ENCODE measurements at regions not wholly inside any gene's neighbourhood (a gene's known extent, or its start where the extent isn't known, plus 50 kb on each side); places are given as distances from the start of the nearest gene placed in this dataset.

DNA sequence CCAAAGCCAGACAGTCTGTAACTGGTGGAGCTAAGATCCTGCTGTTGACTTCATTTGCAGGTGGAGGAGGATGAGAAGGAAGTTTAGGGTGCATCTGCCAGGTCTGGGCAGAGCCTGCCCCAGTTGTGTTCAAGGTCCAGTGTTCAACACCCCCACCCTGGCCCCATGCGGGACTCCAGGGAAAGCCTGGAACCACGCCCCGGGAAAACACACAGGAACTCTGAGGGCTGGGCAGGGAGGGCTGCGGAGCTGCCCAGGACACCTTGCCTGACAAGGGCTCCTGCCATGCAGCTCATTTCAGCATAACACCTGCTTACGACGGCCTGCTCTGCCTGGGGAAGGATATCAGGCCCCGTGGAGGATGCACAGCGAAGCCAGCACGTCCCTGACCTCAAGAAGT lies 286.3 kb downstream of the XXYLT1 start:
- H3K36me3 ChIP-seq (ENCODE audit: control insufficient read depth in 2 of 2, insufficient read depth in 1 of 2, low read length in 2 of 2): no peaks in the 10 kb centered on the region
- no peaks in the 10 kb centered on the region for H3K9me3 ChIP-seq (ENCODE audit: control insufficient read depth, insufficient read depth, low read depth, low read length)
- no peak overlapping the region for H3K27ac ChIP-seq (ENCODE audit: extremely low read depth, low read depth, low read length)
- ChIA-PET POLR2A (no interaction called here), CTCF (interaction anchor here (0.7 kb wide), 1 partner anchor 10 kb away, joined by 4 read pairs; no protein-coding TSS in a partner anchor)
- H3K4me1 ChIP-seq (ENCODE audit: control insufficient read depth, insufficient read depth, low read length): no peaks in the 10 kb centered on the region
- no peak overlapping the region for H3K4me3 ChIP-seq (ENCODE audit: low read depth, low read length)
- TF ChIP-seq ZNF747 (tag by site-specific recombination; IDR thresholded peaks at IDR 0.05): no peak
- TF ChIP-seq ZNF324 (tag by site-specific recombination; IDR thresholded peaks at IDR 0.05): no peak

DNA sequence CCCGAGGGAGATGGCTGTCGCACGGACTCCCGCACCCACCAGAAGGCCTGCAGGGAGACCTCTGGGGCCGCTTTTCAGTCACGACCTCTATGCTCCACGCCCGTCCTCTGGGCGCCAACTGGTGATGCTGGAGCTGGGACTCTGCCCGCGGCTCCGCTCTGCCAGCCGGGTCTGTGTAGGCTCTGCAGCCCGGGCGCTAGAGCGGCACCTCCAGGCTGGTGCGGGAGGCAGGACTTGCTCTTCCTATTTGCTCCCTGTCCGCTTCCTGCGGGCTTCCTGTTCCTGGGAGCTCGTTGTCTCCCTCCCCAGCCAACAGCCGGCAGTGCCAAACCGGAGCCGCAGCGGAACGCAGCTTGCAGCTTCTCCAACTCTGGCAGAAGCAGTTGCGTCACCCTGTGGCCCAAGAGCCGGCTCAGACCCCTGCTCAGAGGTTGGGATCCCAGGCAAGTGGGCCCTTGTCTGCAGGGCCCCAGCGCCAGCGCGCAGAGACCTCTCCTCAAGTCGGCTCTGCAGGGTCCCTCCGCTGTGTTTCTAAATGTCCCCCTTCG lies 285.9 kb downstream of the XXYLT1 start:
- Histone ChIP-seq H3K36me3 (ENCODE audit: control insufficient read depth in 2 of 2, insufficient read depth in 1 of 2, low read length in 2 of 2) (no peaks in the 10 kb centered on the region), H3K4me3 (ENCODE audit: low read depth, low read length) (no peak overlapping the region), H3K27ac (ENCODE audit: extremely low read depth, low read depth, low read length) (no peak overlapping the region), H3K9me3 (ENCODE audit: control insufficient read depth, insufficient read depth, low read depth, low read length) (no peaks in the 10 kb centered on the region), H3K4me1 (ENCODE audit: control insufficient read depth, insufficient read depth, low read length) (no peaks in the 10 kb centered on the region)
- TF ChIP-seq ZNF10 (tag by site-specific recombination; IDR thresholded peaks at IDR 0.05) (no peak), ZNF169 (tag by site-specific recombination; IDR thresholded peaks at IDR 0.05) (no peak), ZNF521 (tag by site-specific recombination; IDR thresholded peaks at IDR 0.05) (no peak), ZNF830 (tag by site-specific recombination; IDR thresholded peaks at IDR 0.05; ENCODE audit: low read depth) (no peak), ZNF621 (tag by site-specific recombination; IDR thresholded peaks at IDR 0.05) (no peak), ZNF48 (tag by site-specific recombination; IDR thresholded peaks at IDR 0.05) (no peak), ZNF561 (tag by site-specific recombination; IDR thresholded peaks at IDR 0.05; ENCODE audit: borderline replicate concordance) (no peak), ZNF768 (tag by site-specific recombination; IDR thresholded peaks at IDR 0.05) (no peak), ZNF658 (tag by site-specific recombination; IDR thresholded peaks at IDR 0.05) (no peak), ZNF146 (tag by site-specific recombination; IDR thresholded peaks at IDR 0.05) (no peak), ZNF140 (tag by site-specific recombination; IDR thresholded peaks at IDR 0.05) (no peak), ZNF214 (tag by site-specific recombination; IDR thresholded peaks at IDR 0.05; ENCODE audit: borderline replicate concordance) (no peak), ZNF157 (tag by site-specific recombination; IDR thresholded peaks at IDR 0.05) (no peak)
- TF ChIP-seq, protein P1, sequence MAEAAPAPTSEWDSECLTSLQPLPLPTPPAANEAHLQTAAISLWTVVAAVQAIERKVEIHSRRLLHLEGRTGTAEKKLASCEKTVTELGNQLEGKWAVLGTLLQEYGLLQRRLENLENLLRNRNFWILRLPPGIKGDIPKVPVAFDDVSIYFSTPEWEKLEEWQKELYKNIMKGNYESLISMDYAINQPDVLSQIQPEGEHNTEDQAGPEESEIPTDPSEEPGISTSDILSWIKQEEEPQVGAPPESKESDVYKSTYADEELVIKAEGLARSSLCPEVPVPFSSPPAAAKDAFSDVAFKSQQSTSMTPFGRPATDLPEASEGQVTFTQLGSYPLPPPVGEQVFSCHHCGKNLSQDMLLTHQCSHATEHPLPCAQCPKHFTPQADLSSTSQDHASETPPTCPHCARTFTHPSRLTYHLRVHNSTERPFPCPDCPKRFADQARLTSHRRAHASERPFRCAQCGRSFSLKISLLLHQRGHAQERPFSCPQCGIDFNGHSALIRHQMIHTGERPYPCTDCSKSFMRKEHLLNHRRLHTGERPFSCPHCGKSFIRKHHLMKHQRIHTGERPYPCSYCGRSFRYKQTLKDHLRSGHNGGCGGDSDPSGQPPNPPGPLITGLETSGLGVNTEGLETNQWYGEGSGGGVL (tag by site-specific recombination; IDR thresholded peaks at IDR 0.05): no peak
- TF ChIP-seq, protein P2, sequence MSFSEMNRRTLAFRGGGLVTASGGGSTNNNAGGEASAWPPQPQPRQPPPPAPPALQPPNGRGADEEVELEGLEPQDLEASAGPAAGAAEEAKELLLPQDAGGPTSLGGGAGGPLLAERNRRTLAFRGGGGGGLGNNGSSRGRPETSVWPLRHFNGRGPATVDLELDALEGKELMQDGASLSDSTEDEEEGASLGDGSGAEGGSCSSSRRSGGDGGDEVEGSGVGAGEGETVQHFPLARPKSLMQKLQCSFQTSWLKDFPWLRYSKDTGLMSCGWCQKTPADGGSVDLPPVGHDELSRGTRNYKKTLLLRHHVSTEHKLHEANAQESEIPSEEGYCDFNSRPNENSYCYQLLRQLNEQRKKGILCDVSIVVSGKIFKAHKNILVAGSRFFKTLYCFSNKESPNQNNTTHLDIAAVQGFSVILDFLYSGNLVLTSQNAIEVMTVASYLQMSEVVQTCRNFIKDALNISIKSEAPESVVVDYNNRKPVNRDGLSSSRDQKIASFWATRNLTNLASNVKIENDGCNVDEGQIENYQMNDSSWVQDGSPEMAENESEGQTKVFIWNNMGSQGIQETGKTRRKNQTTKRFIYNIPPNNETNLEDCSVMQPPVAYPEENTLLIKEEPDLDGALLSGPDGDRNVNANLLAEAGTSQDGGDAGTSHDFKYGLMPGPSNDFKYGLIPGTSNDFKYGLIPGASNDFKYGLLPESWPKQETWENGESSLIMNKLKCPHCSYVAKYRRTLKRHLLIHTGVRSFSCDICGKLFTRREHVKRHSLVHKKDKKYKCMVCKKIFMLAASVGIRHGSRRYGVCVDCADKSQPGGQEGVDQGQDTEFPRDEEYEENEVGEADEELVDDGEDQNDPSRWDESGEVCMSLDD (tag by site-specific recombination; IDR thresholded peaks at IDR 0.05): no peak
- TF ChIP-seq, protein P3, sequence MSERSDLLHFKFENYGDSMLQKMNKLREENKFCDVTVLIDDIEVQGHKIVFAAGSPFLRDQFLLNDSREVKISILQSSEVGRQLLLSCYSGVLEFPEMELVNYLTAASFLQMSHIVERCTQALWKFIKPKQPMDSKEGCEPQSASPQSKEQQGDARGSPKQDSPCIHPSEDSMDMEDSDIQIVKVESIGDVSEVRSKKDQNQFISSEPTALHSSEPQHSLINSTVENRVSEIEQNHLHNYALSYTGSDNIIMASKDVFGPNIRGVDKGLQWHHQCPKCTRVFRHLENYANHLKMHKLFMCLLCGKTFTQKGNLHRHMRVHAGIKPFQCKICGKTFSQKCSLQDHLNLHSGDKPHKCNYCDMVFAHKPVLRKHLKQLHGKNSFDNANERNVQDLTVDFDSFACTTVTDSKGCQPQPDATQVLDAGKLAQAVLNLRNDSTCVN (tag by site-specific recombination; optimal IDR thresholded peaks at IDR 0.05): no peak
- ChIA-PET CTCF (interaction anchor here (0.7 kb wide), 1 partner anchor 10 kb away, joined by 4 read pairs; no protein-coding TSS in a partner anchor), POLR2A (no interaction called here)
